HEK293T (cell line): ENCODE measurements at regions not wholly inside any gene's neighbourhood (a gene's known extent, or its start where the extent isn't known, plus 50 kb on each side); places are given as distances from the start of the nearest gene placed in this dataset.

Experiments
- ARNT ChIP-seq: fragments of 450-650 bp; IDR thresholded peaks from 2 replicates; pipeline ENCODE4 v1.6.1; 2017; ENCODE audit warnings: mild to moderate bottlenecking
- BHLHE40 ChIP-seq: fragments of 450-650 bp; IDR thresholded peaks from 2 replicates; pipeline ENCODE4 v1.6.1; 2016; ENCODE audit warnings: mild to moderate bottlenecking, moderate library complexity, borderline replicate concordance
- CTBP1 ChIP-seq: fragments of 450-650 bp; IDR thresholded peaks from 2 replicates; pipeline ENCODE4 v1.6.1; 2016; ENCODE audit warnings: borderline replicate concordance
- ELF4 ChIP-seq: fragments of 450-650 bp; IDR thresholded peaks from 2 replicates; pipeline ENCODE4 v1.6.1; 2017; ENCODE audit warnings: antibody characterized with exemption
- FOXA1 ChIP-seq: fragments of 450-650 bp; IDR thresholded peaks from 2 replicates; pipeline ENCODE4 v1.6.1; 2016; ENCODE audit warnings: mild to moderate bottlenecking
- FOXK2 ChIP-seq: fragments of 450-650 bp; IDR thresholded peaks from 2 replicates; pipeline ENCODE4 v1.6.1; 2016; ENCODE audit warnings: mild to moderate bottlenecking
- FOXM1 ChIP-seq: fragments of 450-650 bp; IDR thresholded peaks from 2 replicates; pipeline ENCODE4 v1.6.1; 2017; ENCODE audit warnings: mild to moderate bottlenecking, borderline replicate concordance
- HDGF ChIP-seq: fragments of 450-650 bp; IDR thresholded peaks from 2 replicates; pipeline ENCODE4 v1.6.1; 2017; ENCODE audit warnings: antibody characterized with exemption, borderline replicate concordance
- NFRKB ChIP-seq: fragments of 450-650 bp; IDR thresholded peaks from 2 replicates; pipeline ENCODE4 v1.6.1; 2016; ENCODE audit warnings: mild to moderate bottlenecking, moderate library complexity
- SP1 ChIP-seq: fragments of 450-650 bp; IDR thresholded peaks from 2 replicates; pipeline ENCODE4 v1.6.1; 2017
- SUZ12 ChIP-seq: fragments of 450-650 bp; IDR thresholded peaks from 2 replicates; pipeline ENCODE4 v1.6.1; 2016; ENCODE audit warnings: mild to moderate bottlenecking
- TARDBP ChIP-seq: fragments of 450-650 bp; IDR thresholded peaks from 2 replicates; pipeline ENCODE4 v1.6.1; 2016
- ZNF384 ChIP-seq: fragments of 450-650 bp; IDR thresholded peaks from 2 replicates; pipeline ENCODE4 v1.6.1; 2016
- TF ChIP-seq, protein P1 (sequence below): fragments of 450-650 bp; IDR thresholded peaks from 2 replicates; pipeline ENCODE4 v1.6.1; 2016

GRCh38 chr6:114428341-114428740 lies 85.5 kb upstream of the HS3ST5 start:
- no peak for TF ChIP-seq FOXA1
- no peak for TF ChIP-seq SP1
- TF ChIP-seq ELF4, result no peak
- TF ChIP-seq BHLHE40, result no peak
- no peak for TF ChIP-seq FOXM1
- TF ChIP-seq HDGF, result no peak
- no peak for TF ChIP-seq FOXK2
- no peak for TF ChIP-seq ZNF384
- no peak for TF ChIP-seq SUZ12
- TF ChIP-seq TARDBP, result no peak
- TF ChIP-seq CTBP1, result no peak
- no peak for TF ChIP-seq ARNT
- TF ChIP-seq, protein P1, sequence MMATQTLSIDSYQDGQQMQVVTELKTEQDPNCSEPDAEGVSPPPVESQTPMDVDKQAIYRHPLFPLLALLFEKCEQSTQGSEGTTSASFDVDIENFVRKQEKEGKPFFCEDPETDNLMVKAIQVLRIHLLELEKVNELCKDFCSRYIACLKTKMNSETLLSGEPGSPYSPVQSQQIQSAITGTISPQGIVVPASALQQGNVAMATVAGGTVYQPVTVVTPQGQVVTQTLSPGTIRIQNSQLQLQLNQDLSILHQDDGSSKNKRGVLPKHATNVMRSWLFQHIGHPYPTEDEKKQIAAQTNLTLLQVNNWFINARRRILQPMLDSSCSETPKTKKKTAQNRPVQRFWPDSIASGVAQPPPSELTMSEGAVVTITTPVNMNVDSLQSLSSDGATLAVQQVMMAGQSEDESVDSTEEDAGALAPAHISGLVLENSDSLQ, result no peak
- TF ChIP-seq NFRKB, result no peak
